K562 (cell line): ENCODE measurements at regions not wholly inside any gene's neighbourhood (a gene's known extent, or its start where the extent isn't known, plus 50 kb on each side); places are given as distances from the start of the nearest gene placed in this dataset.

Experiments
- ATAC-seq: fragments of 200-7000 bp; cut with Tn5 transposase; 3 replicates; pipeline ENCODE4 v1.9.1; 2020; ENCODE audit warnings: moderate library complexity
- BruUV-seq: library from RNA; stranded (reverse); fragments of 400-500 nt; replicated peaks from 2 replicates; lab custom pipeline; 2021; lab: Mats Ljungman, UMichigan
- CTCF ChIA-PET: fragments of 300-600 bp; formaldehyde crosslinking; extraction: SDS; loops from one replicate; lab custom pipeline; 2021; ENCODE audit warnings: low intra/inter-chr PET ratio; lab: Yijun Ruan, JAX
- POLR2A ChIA-PET: fragments of 300-600, 350-650 bp; sonication (Branson Sonifier 250); formaldehyde crosslinking; extraction: SDS; loops from one replicate; lab custom pipeline; 2021; ENCODE audit warnings: antibody characterized with exemption, inconsistent platforms; lab: Yijun Ruan, JAX
- DNase-seq, 4 experiments: peaks; one replicate each; pipeline versions ENCODE4 v3.0.0 to v3.0.0-alpha.2; 2011 to 2018; ENCODE audit warnings: low spot score in 3 of 4, mixed read lengths in 3 of 4; ENCODE audit errors: extremely low read depth in 1 of 4
- FAIRE-seq: peaks from 2 replicates; lab custom pipeline; 2011; peaks lifted over from hg19 to GRCh38; lab: Jason Lieb, UNC
- H2AFZ ChIP-seq: 2 replicates; pipeline ENCODE4 v1.6.0; 2011; ENCODE audit warnings: low read depth, low read length, control low read depth, inconsistent platforms
- H3K27ac ChIP-seq: fragments of 200-600 bp; 3 replicates; pipeline ENCODE4 v1.8.0; 2011; ENCODE audit warnings: low read depth, mild to moderate bottlenecking, control low read depth, inconsistent platforms, low read length, moderate library complexity, mixed read lengths; ENCODE audit errors: extremely low read depth
- H3K27me3 ChIP-seq, 2 experiments: fragments of 300-600 bp in 1 of 2; 2 replicates in 1 of 2; 3 replicates in 1 of 2; pipeline versions ENCODE4 v1.6.0 to v1.8.0; 2011; ENCODE audit warnings: inconsistent platforms in 2 of 2, low read length in 2 of 2, mild to moderate bottlenecking in 1 of 2, mixed read lengths in 1 of 2, moderate library complexity in 1 of 2; ENCODE audit not compliant: control insufficient read depth in 2 of 2, insufficient read depth in 2 of 2
- H3K36me3 ChIP-seq: fragments of 300-600 bp; 3 replicates; pipeline ENCODE4 v1.8.0; 2011; ENCODE audit warnings: mild to moderate bottlenecking, low read length, inconsistent platforms; ENCODE audit not compliant: control insufficient read depth, insufficient read depth
- H3K4me1 ChIP-seq, 2 experiments: fragments of 200-600 bp in 1 of 2; replicated peaks in 1 of 2; 2 replicates in 1 of 2; 3 replicates in 1 of 2; pipeline versions ENCODE4 v1.5.1 to v1.8.0; 2011; ENCODE audit warnings: inconsistent platforms in 2 of 2, low read length in 2 of 2, mild to moderate bottlenecking in 1 of 2, mixed read lengths in 1 of 2, moderate library complexity in 1 of 2; ENCODE audit not compliant: control insufficient read depth in 2 of 2, insufficient read depth in 2 of 2
- H3K4me2 ChIP-seq: 2 replicates; pipeline ENCODE4 v1.6.1; 2011; ENCODE audit warnings: low read length, control low read depth, inconsistent platforms, mixed read lengths; ENCODE audit not compliant: insufficient read depth
- H3K4me3 ChIP-seq: fragments of 200-600 bp; sonication (generic), shearing (Covaris generic); 2 replicates; pipeline ENCODE4 v1.5.1; 2016; ENCODE audit warnings: control low read depth, inconsistent platforms
- H3K79me2 ChIP-seq: fragments of 200-600 bp; 3 replicates; pipeline ENCODE4 v1.8.0; 2011; ENCODE audit warnings: low read length, inconsistent platforms; ENCODE audit not compliant: control insufficient read depth, insufficient read depth
- H3K9ac ChIP-seq, 2 experiments: 2 replicates each; pipeline versions ENCODE4 v1.6.0 to v1.6.1; 2011; ENCODE audit warnings: low read depth in 2 of 2, low read length in 2 of 2, control low read depth in 1 of 2, inconsistent platforms in 1 of 2, mild to moderate bottlenecking in 1 of 2, mixed read lengths in 1 of 2; ENCODE audit not compliant: insufficient read depth in 1 of 2
- H3K9me1 ChIP-seq: one replicate; pipeline ENCODE4 v1.6.0; 2011; ENCODE audit warnings: inconsistent platforms, mild to moderate bottlenecking, low read length, moderate library complexity; ENCODE audit not compliant: control insufficient read depth, insufficient read depth
- H3K9me3 ChIP-seq: replicated peaks from 2 replicates; pipeline ENCODE4 v1.5.1; 2011; ENCODE audit warnings: low read depth, low read length, inconsistent platforms; ENCODE audit not compliant: control insufficient read depth, insufficient read depth
- H4K20me1 ChIP-seq: replicated peaks from 2 replicates; pipeline ENCODE4 v1.6.1; 2011; ENCODE audit warnings: low read length, inconsistent platforms, mixed read lengths; ENCODE audit not compliant: control insufficient read depth, insufficient read depth
- CREBBP ChIP-seq: IDR thresholded peaks from one replicate; pipeline ENCODE4 v1.6.1; 2012; ENCODE audit warnings: low read depth, mild to moderate bottlenecking, control low read depth, inconsistent platforms, low read length
- KLF13 ChIP-seq: fragments of 450-650 bp; IDR thresholded peaks from 2 replicates; pipeline ENCODE4 v1.6.1; 2016; ENCODE audit warnings: missing genetic modification characterization, low read depth, mild to moderate bottlenecking, missing compliant biosample characterization, moderate library complexity, borderline replicate concordance
- MBD2 ChIP-seq: sonication (generic); IDR thresholded peaks from 2 replicates; pipeline ENCODE4 v1.6.1; 2016; ENCODE audit warnings: low read depth, borderline replicate concordance
- ZNF140 ChIP-seq: fragments of 250-450 bp; sonication (Bioruptor Pico); IDR thresholded peaks from 2 replicates; pipeline ENCODE4 v1.8.0; 2021; ENCODE audit warnings: moderate library complexity, mild to moderate bottlenecking, inconsistent platforms
- WGBS: fragments of 100-300 bp; shearing (Covaris generic); methylation state at CpG from one replicate; pipeline ENCODE4 v1.1.6; 2016; ENCODE audit warnings: low coverage, mixed read lengths; ENCODE audit not compliant: insufficient coverage; ENCODE audit errors: missing lambda C conversion rate; 5-methylcytosine and 5-hydroxymethylcytosine counted together
- in situ Hi-C: fragments of 300-500 bp; cut with MboI; formaldehyde crosslinking; loops from 4 replicates; pipeline ENCODE4 v1.15.0; 2018; ENCODE audit warnings: inconsistent platforms, mixed read lengths
- intact Hi-C: fragments of 100-400 bp; cut with micrococcal nuclease; formaldehyde crosslinking; loops from 2 replicates; pipeline ENCODE4 v1.14.2; 2022
- TF ChIP-seq, protein P1 (sequence below): sonication (generic); formaldehyde crosslinking; IDR thresholded peaks from 2 replicates; pipeline ENCODE4 v1.8.0; 2023; ENCODE audit warnings: missing genetic modification reagents, mild to moderate bottlenecking, borderline replicate concordance
- TF ChIP-seq, protein P2 (sequence below): sonication (generic); formaldehyde crosslinking; IDR thresholded peaks from 2 replicates; pipeline ENCODE4 v1.5.0; 2020; ENCODE audit warnings: missing genetic modification reagents

DNA sequence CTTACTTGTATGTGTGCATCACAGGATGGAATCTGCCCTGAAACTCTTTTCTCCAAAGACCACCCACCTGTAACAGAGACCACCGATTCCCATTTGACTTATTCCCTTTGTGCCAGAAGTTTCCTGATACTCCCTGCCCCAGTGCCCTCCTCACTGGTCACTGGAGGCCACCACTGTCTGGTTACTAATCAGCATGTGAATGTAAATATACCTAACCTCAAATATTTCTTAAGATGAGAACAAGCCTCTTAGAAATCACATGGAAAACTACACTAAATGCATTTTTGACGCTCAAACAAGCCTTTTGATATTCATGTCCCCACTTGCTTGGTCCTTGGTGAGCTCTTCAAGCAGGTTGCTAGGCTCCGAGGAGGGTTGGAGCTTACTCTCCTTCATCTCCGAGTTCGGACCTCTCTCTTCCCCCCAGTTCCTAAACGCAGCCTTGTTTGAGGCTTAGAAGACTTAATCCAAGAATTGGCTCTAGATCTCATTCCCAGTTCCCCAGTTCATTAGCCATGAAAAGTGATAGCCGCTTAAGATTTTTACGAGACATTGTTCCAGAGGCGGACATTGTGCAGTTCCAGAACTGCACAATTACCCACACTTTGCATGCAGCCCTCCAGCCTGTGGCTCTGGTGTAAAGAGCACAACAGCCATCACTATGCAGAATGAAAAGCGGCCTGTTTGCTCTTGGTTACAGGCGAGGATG lies 579.2 kb upstream of the PSMD7 start:
- H3K36me3 ChIP-seq, result no peaks in the 10 kb centered on the region
- H4K20me1 ChIP-seq, result no peaks in the 10 kb centered on the region
- BruUV-seq, result no TSS peak
- ChIA-PET POLR2A (no interaction called here), CTCF (no interaction called here)
- in situ Hi-C loops, result no loop called here
- H2AFZ ChIP-seq, result no peak overlapping the region
- H3K4me1 ChIP-seq, result no peaks in the 10 kb centered on the region
- H3K9me1 ChIP-seq, result no peaks in the 10 kb centered on the region
- H3K9ac ChIP-seq, result no peak overlapping the region
- ATAC-seq, result no peak
- H3K79me2 ChIP-seq, result no peaks in the 10 kb centered on the region
- peaks cover 0 to 5% of the 10 kb centered on the region in 2 experiments; a peak in 3 of 5 replicates for H3K27me3 ChIP-seq
- WGBS, result under 1% methylated on average over 11 of the region's 11 CpGs
- no peak overlapping the region for H3K4me2 ChIP-seq
- FAIRE-seq, result no peak
- H3K4me3 ChIP-seq, result no peak overlapping the region
- no peak for DNase-seq
- no peak overlapping the region for H3K27ac ChIP-seq
- TF ChIP-seq CREBBP, result no peak
- no peak for TF ChIP-seq ZNF140 (CRISPR knock-in tag)
- no peak for TF ChIP-seq KLF13 (tag)
- intact Hi-C loops, result loop anchor here (10.0 kb wide), 2 partner anchors 157 to 557 kb away; no protein-coding TSS in a partner anchor
- no peaks in the 10 kb centered on the region for H3K9me3 ChIP-seq

DNA sequence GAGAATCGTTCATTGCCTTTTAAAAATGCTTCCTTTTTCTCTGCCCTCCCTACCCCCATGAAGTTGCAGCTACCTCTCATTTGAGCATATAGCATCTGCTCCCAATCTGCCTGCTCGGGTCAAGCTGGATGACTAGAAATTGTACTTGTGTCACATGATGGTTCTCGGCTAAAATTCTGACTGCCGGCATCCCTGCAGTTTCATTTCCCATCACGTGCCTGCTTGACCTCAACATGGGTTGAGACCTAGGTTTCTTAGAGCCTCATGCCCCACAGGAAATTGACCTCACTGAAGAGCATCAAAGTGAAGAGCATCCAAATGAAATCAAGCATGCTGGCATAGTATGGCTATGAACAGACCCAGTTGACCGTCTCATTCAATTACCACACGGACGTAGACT lies 581.6 kb upstream of the PSMD7 start:
- FAIRE-seq (no peak), DNase-seq (no peak), ATAC-seq (no peak)
- ChIA-PET CTCF (no interaction called here), POLR2A (no interaction called here)
- intact Hi-C loops (loop anchor here (10.0 kb wide), 2 partner anchors 160 to 560 kb away; no protein-coding TSS in a partner anchor), in situ Hi-C loops (no loop called here)
- no peaks in the 10 kb centered on the region for H3K36me3 ChIP-seq
- 1% methylated on average over 8 of the region's 8 CpGs for WGBS
- no peak overlapping the region for H2AFZ ChIP-seq
- no peak overlapping the region for H3K4me2 ChIP-seq
- H3K4me3 ChIP-seq, result no peak overlapping the region
- H3K4me1 ChIP-seq, result no peaks in the 10 kb centered on the region
- no peak overlapping the region for H3K27ac ChIP-seq
- H3K79me2 ChIP-seq, result no peaks in the 10 kb centered on the region
- H3K9ac ChIP-seq, result no peak overlapping the region
- H3K9me3 ChIP-seq, result no peaks in the 10 kb centered on the region
- H4K20me1 ChIP-seq, result no peaks in the 10 kb centered on the region
- TF ChIP-seq, protein P1, sequence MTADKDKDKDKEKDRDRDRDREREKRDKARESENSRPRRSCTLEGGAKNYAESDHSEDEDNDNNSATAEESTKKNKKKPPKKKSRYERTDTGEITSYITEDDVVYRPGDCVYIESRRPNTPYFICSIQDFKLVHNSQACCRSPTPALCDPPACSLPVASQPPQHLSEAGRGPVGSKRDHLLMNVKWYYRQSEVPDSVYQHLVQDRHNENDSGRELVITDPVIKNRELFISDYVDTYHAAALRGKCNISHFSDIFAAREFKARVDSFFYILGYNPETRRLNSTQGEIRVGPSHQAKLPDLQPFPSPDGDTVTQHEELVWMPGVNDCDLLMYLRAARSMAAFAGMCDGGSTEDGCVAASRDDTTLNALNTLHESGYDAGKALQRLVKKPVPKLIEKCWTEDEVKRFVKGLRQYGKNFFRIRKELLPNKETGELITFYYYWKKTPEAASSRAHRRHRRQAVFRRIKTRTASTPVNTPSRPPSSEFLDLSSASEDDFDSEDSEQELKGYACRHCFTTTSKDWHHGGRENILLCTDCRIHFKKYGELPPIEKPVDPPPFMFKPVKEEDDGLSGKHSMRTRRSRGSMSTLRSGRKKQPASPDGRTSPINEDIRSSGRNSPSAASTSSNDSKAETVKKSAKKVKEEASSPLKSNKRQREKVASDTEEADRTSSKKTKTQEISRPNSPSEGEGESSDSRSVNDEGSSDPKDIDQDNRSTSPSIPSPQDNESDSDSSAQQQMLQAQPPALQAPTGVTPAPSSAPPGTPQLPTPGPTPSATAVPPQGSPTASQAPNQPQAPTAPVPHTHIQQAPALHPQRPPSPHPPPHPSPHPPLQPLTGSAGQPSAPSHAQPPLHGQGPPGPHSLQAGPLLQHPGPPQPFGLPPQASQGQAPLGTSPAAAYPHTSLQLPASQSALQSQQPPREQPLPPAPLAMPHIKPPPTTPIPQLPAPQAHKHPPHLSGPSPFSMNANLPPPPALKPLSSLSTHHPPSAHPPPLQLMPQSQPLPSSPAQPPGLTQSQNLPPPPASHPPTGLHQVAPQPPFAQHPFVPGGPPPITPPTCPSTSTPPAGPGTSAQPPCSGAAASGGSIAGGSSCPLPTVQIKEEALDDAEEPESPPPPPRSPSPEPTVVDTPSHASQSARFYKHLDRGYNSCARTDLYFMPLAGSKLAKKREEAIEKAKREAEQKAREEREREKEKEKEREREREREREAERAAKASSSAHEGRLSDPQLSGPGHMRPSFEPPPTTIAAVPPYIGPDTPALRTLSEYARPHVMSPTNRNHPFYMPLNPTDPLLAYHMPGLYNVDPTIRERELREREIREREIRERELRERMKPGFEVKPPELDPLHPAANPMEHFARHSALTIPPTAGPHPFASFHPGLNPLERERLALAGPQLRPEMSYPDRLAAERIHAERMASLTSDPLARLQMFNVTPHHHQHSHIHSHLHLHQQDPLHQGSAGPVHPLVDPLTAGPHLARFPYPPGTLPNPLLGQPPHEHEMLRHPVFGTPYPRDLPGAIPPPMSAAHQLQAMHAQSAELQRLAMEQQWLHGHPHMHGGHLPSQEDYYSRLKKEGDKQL, result no peak
- TF ChIP-seq, protein P2, sequence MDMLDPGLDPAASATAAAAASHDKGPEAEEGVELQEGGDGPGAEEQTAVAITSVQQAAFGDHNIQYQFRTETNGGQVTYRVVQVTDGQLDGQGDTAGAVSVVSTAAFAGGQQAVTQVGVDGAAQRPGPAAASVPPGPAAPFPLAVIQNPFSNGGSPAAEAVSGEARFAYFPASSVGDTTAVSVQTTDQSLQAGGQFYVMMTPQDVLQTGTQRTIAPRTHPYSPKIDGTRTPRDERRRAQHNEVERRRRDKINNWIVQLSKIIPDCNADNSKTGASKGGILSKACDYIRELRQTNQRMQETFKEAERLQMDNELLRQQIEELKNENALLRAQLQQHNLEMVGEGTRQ (CRISPR knock-in tag), result 0 out of 2 replicates have a peak, but pooled peaks have one; percentile 5
- no peak for TF ChIP-seq MBD2
- H3K9me1 ChIP-seq, result no peaks in the 10 kb centered on the region
- peaks cover 3 to 12% of the 10 kb centered on the region in 2 experiments; a peak in 3 of 5 replicates for H3K27me3 ChIP-seq
- no TSS peak for BruUV-seq
